Stomach (tissue), 4 donors: ENCODE measurements at regions not wholly inside any gene's neighbourhood (a gene's known extent, or its start where the extent isn't known, plus 50 kb on each side); places are given as distances from the start of the nearest gene placed in this dataset.

ENCODE experiments used
- EP300 ChIP-seq: sonication (generic); formaldehyde crosslinking; IDR thresholded peaks from one replicate; pipeline ENCODE4 v1.6.1; 2017; ENCODE audit warnings: antibody characterized with exemption
- POLR2A ChIP-seq, 4 donors: fragments of 450-650 bp; IDR thresholded peaks; one replicate each; pipeline ENCODE4 v1.6.1; 2016; ENCODE audit warnings: antibody characterized with exemption in 4 of 4, control low read depth in 2 of 4, mild to moderate bottlenecking in 1 of 4, moderate library complexity in 1 of 4

GRCh38 chrX:63458981-63459380, 107.8 kb upstream of the SPIN4 start:
- TF ChIP-seq POLR2A (IDR thresholded peaks at IDR 0.05) (no peak), EP300 (no peak)
